HG03196 (cell line): ENCODE measurements at regions not wholly inside any gene's neighbourhood (a gene's known extent, or its start where the extent isn't known, plus 50 kb on each side); places are given as distances from the start of the nearest gene placed in this dataset.

Source experiments
- ATAC-seq: cut with Tn5 transposase; IDR thresholded peaks from one replicate; pipeline ENCODE4 v1.9.1; 2021; ENCODE audit not compliant: unreplicated experiment

GRCh38 chr22:47553436-47553835 is 791.0 kb downstream of the TBC1D22A start:
- no peak for ATAC-seq

- ATAC-seq: no peak
Measured at GRCh38 chr22:47552541-47553205, 790.2 kb downstream of the TBC1D22A start.

- ATAC-seq: no peak
Measured at GRCh38 chr22:47552024-47552423, 789.6 kb downstream of the TBC1D22A start.

DNA sequence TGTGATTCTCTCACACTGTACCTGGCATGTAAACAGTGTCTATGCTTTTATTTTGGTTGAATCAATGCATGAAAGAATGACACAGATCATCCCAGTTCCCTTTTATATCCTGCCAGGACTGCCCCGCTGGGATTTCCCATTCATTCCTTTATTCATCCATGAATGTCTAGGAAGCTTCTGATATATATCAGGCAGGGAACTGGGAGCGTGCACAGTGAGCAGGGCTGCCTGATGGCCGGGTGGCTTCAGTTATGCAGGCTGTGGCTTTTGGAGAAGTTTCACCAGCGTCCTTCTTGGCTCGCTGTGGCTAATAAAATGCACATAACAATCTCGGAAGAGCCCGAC is 789.0 kb downstream of the TBC1D22A start:
- no peak for ATAC-seq

DNA sequence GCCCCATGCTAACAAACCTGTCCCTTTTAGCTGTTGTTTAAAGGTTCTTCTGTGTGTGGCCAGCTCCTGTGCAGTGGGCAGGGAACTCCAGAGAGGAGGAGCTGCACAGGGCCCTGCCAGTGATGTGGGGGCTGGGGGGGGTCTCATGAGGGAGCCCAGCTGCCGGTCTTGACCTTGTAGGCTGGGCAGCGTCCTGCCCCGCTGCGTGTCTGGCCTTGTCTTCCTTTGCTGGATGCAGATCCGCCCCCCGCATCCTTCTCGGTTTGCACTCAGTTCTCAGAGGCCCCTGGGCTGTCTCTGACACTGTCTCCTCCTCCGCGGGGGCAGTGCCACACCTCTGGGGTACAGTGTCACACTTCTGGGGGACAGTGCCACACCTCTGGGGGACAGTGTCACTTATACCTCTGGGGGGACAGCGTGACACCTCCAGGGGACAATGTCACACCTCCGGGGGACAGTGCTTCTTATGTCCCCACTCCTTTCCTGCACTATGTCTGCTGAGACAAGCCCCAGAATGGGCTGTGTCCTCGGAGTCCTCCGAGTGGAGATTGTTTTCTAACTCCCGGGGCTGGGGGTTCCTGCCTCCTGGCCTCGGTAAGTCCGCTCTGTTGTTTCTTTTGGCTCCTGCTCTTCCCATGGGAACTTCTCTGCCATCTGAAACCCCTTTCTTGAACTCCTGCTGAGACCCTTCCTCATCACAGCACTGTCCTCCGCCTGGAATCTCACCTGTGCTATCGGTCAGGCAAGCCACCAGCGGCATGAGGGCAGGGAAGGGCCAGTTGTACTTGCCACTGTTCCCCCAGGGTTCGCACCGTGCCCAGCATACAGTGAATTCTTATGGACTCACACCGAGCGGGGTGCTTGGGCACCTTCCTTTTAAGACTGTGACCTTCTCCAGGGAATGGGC is 788.3 kb downstream of the TBC1D22A start:
- ATAC-seq: no peak

GRCh38 chr22:47549741-47550340 is 787.4 kb downstream of the TBC1D22A start:
- no peak for ATAC-seq

DNA sequence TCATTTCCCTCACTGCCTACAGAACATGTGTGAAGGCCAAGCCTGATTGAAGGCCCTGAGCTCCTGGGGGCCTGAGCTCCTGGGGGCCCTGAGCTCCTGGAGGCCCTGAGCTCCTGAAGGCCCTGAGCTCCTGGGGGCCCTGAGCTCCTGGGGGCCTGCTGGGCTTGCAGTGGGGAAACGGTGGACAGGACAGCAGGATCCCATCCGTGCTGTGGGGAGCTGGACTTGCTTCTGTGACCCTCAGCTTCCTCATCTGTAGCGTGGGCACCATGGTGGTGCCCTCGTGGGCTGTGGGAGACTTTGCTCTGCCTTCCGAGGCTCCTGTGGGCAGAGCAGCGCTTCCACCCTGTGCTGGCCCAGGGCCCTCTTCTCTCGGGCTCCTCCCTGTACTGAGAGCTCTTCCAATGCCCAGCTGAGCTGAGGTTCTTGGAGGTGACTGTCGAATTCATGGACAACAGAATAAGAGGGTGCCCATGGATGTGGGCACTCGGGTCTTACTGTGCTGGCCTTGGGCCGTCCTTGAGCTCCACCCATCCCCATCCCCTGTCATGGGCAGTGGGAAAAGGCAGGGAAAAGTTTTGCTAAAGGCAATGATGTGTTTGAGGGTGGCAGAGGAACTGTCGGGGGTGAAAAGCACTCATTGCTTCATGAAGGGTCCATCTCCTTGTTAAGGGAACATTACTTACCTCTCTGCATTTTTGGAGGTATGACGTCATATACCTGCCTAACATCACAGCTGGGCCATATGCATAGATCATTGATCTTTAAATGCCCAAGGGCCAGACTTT is 786.7 kb downstream of the TBC1D22A start:
- ATAC-seq: no peak

- no peak for ATAC-seq
Measured at GRCh38 chr22:47547881-47548650, 785.6 kb downstream of the TBC1D22A start.

DNA sequence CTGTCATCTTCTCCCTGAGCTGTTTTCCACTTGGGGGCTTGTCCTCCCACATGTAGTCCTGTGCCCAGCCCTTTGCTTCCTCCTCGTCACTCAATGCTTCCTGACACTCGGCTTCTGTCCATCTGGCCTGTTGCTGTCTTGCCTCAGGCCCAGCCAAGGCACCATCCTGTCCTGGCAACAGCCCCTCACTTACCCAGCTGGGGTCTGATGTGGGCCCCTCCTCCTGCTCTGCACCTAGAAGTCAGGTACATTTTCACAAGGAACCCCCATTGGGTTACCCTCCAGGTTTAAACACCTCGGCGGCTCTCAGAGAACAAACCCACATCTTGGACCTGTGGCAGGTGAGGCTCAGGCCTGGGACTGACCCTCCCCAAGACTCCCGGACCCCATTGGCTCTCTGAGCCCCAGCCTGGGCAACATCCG is 784.8 kb downstream of the TBC1D22A start:
- no peak for ATAC-seq

DNA sequence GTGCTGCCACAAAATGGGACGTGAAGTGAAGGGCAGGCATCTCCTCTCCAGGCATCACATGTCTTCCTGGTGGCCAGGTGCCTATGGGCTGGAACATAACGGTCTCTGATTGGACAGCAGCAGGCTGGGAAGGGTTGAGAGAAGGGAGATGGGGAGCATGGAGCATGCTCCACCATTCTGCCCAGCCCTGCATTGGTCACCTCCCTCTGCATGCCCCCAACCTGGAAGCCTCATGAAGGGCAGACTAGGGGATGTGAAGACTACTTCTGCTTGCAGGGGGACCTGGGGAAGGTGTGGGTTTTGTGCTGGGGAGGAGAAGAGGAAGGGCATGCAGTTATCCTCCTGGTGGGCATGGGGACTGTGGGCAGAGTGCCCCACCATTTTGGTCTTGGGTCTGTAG is 782.2 kb downstream of the TBC1D22A start:
- no peak for ATAC-seq

DNA sequence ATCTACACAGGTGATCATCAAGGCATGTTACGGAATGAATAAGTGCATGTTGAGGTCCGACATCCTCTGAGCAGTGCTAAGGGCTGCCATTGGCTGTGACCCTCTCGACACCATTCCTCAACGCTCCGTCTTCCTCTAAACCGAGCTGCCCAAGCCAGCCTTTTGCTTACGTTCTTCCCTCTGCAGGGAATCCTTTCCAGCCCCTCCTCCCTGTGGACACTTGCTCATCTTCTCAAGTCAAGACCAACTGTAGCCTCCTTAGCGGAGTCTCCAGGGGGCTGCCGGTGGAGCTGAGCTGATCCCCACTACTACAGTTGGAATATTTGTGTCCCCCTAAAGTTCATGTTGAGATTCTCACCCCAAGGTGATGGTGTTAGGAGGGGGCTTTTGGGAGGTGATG is 781.0 kb downstream of the TBC1D22A start:
- ATAC-seq: no peak

- no peak for ATAC-seq
Measured at GRCh38 chr22:47540011-47540410, 777.6 kb downstream of the TBC1D22A start.

DNA sequence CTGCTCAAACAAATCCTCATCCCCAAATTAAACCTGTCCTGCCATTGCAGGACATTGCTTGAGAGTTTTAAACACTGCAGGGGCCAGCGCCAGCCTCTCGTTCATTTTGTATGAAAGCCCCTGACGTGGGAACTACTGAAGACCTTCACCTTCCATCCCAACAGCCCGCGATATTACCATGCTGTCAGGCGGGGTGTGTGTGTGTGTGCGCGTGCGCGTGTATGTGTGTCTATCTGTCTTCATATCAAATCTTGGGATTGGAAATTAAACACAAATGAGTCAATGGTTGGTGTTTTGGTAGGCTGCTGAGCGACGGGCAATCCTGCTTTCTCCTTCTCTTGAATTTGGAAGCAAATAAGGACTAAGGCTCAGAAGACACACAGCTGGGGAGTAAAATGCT is 776.9 kb downstream of the TBC1D22A start:
- ATAC-seq: no peak

DNA sequence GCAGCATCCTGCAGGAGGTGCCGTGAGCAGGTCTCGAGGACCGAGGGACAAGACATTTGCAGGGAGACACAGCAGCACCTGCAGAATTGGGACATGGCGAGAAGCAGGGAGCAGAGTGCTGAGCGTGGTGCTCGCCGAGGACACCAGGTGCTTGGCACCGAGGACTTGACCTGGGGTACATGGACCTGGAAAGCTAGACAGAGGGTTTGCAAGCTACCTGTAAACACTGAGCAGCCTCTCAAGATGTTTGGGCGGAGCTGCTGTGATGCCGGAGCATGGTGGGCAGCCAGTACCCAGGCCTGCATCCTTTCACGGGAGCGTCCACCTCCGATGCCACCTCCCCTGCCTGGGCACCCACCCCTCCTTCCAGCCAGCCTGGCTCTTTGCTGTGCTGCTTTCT is 773.2 kb downstream of the TBC1D22A start:
- ATAC-seq: no peak

- no peak for ATAC-seq
Measured at GRCh38 chr22:47534804-47535410, 772.5 kb downstream of the TBC1D22A start.

DNA sequence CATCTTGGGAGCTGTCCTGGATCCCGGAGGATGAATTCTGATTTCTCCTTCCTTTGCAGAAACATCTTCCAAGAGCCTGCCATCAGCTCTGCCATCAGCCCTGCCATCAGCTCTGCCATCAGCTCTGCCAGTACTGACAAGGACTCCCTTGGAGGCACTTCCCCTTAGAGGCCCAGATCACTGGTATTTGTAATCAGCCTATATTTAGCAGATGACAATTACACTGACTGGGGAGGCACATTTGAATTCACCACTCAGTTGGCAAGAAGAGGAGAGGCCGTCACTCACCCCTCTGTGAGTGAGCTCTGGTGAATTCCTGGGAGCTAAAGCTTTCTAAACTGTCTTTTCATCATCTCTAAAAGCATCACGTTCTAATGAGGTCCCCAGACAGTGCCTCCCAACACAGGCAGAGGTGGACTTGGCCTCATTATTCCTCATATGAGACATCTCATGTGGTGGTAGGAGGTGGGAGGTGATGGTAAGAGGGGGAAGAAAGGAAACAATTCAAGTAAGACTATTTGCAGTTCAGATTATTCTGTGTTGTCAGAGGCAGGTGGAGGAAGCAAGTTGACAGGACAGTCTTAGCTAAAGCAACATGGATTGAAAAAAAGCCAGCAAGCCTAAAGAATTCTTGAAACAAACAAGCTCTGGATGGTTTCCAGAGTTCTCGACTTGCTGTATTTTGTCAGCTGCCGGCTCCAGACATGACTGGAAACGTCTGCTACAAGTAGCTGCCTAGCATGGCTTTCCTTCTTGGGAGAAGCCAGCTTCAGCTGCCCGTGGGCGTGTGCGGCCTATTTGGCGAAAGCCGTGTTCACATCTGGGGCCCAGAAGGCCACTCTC is 771.7 kb downstream of the TBC1D22A start:
- ATAC-seq: no peak

GRCh38 chr22:47517062-47517461 is 754.6 kb downstream of the TBC1D22A start:
- ATAC-seq: no peak

DNA sequence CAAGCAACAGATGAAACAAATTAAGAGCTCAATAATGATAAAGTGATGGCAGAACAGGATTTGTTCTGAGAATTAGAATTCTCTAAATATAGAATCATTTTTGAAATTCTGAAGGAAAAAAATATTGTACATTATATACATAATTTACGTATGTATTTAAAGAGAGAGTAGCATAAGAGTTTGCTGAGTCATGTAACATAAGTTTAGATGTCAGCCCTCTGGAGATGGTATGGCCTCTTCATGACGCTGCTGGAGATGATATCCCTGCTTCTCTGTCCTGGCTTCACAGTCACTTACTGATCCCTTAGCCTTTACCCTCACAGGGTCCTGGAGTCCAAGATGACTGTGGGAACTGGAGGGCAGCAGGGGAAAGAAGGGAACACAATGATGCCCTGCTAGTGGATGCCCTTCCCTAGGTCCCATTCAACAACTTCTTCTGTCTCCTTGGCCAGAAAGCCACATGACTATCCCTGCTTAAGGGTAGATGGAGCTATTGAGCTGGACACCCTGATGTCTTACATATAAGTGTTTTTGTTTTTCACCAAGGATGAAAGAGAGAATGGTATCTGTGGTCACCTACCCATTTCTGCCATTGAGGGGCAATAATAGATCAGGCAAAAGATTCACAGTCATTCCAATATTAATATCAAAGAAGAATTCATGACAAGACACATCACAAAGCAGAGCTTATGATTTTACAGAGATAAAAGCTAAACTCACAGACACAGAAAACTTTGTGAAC is 753.1 kb downstream of the TBC1D22A start:
- ATAC-seq: no peak

- no peak for ATAC-seq
Measured at GRCh38 chr22:47512617-47513016, 750.2 kb downstream of the TBC1D22A start.
